ENCODE measurements at regions not wholly inside any gene's neighbourhood (a gene's known extent, or its start where the extent isn't known, plus 50 kb on each side); places are given as distances from the start of the nearest gene placed in this dataset.

DNA sequence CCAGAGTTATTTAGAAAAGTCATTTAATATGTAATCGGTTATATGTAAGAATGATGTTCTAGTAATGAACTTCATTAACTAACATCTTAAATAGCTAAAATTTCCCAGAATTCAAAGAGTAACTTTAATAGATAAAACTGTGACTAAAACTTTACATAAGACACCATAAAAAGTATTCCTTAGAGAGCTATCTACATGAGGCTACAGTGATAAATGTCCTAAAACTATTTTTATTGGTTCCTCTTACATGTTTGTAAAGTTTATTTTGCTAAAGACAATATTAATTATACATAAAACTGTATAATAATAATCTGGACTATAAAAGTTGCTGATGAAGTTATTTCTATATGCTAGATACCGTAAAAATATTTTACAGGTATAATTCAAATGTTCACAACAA, 897.7 kb upstream of the EPHA5 start:
- TF ChIP-seq PAX5 (IDR thresholded peaks at IDR 0.05; ENCODE audit: insufficient read depth, low read length, severe bottlenecking), result no peak
- no peak for TF ChIP-seq POLR2AphosphoS5 (IDR thresholded peaks at IDR 0.05; ENCODE audit: low read depth, low read length)
- TF ChIP-seq POLR2A (IDR thresholded peaks at IDR 0.05; ENCODE audit: low read depth, low read length), result no peak
- TF ChIP-seq TAF1 (IDR thresholded peaks at IDR 0.05; ENCODE audit: low read depth, low read length), result no peak
- no peak for TF ChIP-seq SPI1 (IDR thresholded peaks at IDR 0.05; ENCODE audit: low read depth, low read length)
